ENCODE measurements at regions not wholly inside any gene's neighbourhood (a gene's known extent, or its start where the extent isn't known, plus 50 kb on each side); places are given as distances from the start of the nearest gene placed in this dataset.
A peak's percentile ranks its signal among the peaks of the same experiment; 100 is the strongest.

DNA sequence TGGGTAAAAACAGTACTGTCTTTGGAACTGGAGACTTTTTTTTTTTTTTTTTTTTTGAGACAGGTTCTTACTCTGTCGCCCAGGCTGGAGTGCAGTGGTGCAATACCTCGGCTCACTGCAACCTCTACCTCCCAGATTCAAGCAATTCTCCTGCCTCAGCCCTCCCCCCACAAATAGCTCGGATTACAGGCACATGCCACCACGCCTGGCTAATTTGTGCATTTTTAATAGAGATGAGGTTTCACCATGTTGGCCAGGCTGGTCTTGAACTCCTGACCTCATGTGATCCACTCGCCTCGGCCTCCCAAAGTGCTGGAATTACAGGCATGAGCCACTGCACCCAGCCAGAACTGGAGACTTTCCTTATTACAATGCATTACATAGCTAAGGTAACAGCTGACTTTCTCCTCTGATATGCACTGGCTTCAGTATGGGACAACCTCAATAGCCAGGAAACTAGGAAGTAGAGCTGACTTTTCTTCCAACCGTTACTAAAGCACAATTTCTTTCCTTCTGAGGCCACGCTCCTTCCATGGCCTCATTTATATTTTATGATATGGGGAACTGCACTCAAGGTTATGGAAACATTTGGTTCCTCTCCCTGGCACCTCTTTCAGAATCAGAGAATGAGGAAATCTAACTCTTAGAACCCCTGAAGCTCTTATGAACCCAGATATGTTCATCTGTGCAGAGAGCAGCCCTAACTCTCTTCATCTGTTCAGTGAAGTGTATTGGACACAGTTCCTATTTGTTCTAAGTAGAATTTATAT, 53.5 kb upstream of the FAM9B start:
- DNase-seq (ENCODE audit: low spot score), result no peak

DNA sequence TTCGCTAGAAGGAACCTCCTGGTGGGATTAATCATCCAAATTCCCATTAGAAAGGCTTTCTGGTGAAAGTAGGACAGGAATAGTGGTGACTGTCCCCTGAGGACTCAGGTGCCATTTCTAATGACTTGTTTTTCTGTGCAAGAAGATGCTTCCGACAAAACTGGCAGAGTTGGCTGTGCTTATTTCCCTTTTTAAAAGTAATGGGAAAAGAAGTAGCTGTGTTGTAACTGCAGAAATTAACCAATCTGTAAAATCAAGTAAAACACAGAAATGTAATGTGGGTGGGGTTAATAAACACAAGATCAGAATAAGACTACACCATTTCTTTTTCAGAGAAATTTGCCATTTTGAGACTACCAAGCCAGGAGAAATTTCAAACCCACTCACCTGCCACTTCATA, 55.0 kb upstream of the FAM9B start:
- no peak for DNase-seq (ENCODE audit: low spot score)

DNA sequence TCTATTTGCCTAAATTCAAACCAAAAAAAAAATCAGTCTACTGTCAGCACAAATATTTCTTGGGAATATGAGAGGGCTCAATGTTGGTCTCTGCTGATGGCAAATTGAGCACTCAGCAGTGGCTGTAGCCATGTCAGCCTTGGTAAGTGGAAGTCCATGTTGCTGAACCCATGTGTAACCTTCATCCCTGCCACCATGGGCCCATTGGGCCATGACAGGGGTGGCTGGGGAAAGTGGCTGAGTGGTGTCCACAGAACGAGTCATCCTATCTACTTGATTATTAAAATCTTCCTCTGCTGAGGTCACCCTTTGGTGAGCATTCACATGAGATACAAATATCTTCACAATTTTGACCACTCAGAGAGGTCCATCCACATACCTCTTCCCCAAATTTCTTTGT, 56.8 kb upstream of the FAM9B start:
- no peak for DNase-seq (ENCODE audit: low spot score)

DNA sequence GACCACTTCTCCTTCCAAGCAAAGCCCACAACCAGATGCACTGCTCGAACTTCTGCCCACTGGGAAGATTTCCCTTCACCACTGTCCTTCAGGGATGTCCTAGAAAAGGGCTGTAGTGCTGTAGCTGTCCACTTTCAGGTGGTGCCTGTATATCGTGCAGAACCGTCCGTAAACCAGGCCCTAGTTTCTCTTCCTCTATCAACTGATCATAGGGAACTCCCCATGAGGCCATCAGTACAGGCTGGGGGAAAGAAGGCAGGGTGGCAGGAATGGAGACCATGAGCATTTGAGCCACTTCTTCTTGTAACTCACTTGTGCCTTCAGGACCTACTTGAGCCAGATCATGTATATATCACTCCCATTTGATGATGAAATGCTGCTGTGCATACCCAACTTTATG, 57.3 kb upstream of the FAM9B start:
- DNase-seq (ENCODE audit: low spot score), result no peak

DNA sequence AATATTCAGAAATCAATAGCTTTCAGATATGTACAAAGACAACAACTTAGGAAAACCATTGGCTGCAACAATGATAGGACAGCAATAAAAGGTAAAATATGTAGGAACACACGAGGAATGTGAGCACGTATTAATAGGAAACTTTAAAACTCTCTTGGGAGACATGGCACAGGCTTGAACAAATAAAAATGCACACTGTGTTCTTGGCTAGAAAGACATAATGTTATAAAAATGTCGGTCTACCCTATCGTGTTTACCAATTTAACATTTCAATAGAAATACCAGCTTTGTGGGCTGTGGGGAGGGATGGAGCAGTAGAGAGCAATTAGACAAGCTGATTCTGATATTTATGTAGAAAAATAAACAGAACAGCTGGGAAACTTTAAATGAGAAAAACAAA, 69.0 kb upstream of the FAM9B start:
- DNase-seq (ENCODE audit: low spot score), result no peak

DNA sequence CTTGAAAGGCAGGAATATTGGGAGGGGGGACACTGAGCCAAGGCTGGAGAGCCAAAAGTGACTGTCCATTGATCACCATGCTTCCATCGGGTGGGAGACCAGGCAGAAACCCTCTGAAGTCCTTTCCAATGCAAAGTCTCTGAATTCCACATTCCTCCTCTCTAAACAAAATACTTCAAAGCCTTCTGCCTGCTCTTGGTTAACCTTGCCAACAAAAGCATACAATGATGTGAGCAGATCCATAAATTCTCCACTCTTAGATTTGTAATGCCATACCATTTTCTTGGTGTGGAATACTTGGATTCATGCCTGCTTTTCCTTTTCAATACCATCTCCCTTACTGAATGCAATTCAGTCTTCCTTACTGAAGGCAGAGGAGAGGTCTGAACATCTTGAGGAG, 74.1 kb upstream of the FAM9B start:
- no peak for DNase-seq (ENCODE audit: low spot score)

DNA sequence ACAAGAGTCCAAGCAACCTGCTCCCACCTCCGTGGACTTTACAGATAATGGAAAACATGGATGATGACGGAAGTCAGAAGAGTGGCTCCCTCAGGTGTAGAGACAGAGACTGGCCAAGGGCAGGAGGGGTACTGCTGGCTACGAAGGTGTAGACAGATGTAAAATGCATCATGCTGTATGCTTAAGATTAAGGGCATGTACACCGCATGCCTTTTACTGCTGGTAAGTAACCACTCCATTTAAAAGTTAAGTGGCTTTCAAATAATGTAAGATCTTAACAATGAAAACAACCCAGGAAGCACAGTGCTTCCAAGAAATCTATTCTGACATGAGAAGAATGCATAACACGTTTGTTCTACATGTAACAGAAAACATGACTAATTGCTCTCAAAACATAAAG, 76.9 kb upstream of the FAM9B start:
- DNase-seq (ENCODE audit: low spot score), result no peak

DNA sequence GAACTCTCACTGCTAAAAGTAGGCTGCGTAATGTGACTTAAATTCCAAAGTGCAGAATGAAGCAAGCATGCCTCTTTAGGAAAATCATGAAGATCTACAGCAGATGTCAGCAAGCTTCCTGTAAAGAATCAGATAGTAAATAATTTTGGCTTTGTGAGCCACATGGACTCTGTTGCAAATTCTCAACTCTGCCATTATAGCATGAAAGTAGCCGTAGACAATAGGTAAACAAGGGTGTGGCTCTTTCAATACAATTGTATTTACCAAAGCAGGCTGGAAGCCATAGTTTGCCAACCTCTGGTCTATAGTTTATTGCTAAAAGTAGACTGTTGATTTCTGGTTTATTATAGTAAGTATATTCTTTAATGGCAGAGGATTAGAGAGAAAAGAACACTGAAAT, 80.3 kb upstream of the FAM9B start:
- DNase-seq (ENCODE audit: low spot score), result no peak

DNA sequence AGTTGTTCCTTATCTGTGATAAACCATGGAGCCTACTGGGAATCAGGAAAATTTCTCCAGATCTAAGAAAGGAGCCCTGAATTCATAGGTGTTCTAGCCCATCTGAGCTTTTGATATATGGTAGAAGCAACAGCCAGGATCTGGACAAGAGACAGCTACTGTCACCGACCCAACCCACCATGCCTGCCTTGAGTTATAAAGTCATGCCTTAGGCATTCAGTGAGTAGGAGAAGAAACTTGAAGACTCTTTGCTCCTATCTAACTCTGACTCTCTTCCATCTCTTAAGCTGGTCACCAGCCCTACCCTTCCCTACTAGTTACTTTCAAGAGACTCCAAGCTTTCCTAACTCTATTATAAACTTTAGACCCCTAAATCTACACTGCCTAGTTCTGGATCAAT, 83.9 kb upstream of the FAM9B start:
- no peak for DNase-seq (ENCODE audit: low spot score)

DNA sequence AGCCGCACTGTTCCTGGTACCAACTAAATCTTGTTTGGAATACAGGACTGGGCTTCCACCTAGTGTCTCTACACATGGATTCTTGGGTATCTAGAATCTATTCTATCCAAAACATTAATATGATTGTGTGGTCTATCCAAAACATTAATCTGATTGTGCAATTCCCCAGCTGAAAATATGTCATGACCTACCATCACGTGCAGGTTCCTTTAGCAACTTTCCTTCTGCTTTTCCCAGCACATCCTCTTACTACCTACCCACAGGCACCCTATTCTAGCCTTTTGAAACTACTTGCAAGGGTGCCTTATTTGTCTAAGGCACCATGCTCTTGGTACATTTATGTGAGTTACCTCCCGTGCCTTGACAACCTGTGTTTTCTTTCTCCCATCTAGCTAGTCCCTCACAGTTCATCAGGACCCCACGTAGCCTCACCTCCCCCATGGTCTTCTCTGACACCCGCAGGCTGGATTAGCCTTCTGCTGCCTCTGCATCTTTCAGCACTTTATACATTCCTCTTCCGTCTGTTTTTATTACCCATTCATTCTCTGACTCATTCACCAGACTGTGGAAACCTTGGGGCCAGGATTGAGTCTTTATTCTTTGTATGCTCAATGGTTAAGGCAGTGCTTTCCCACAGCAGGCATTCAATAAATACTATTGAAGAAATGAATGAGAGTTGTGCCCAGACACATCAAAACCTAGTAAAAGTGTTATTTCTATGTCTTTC, 88.8 kb upstream of the FAM9B start:
- no peak for DNase-seq (ENCODE audit: low spot score)

DNA sequence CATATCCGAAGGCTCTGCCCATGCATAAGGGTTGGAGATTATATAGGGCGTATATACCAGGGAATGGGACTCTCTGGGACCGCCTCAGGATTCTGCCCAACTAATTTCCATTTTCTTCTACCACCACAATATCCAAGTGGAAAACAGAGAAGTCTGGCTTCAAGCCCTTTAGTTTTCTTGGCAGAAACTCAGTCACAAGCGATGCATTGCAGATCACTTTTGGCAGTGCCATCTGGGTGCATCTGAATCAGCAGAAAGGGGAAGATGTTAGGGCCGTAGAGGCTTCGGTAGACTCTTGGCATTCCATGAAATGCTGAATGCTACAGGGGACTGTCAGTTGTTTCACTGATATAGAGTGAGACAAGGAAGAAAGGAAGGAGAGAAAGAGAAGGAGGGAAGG, 94.1 kb upstream of the FAM9B start:
- no peak for DNase-seq (ENCODE audit: low spot score)

DNA sequence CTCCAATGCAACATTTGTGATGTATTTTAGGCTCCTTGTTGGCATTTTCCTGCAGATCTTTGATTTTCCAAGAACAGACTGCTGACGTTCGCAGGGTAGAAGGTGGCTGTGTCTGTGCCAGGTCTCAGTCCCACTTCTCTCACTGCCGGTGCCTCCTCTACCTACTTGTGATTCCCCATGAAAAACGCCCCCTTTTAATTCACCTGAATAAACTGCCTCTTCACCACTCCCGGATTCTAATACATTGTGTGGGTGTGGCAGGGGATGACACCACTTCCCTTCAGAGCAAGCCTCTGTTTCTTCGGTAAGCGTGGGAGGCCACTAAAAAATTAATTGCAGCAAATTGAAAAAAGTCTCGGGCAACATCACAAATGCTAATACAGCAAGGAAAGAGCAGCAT, 96.1 kb upstream of the FAM9B start:
- peak; percentile 69 for DNase-seq (ENCODE audit: low spot score)

DNA sequence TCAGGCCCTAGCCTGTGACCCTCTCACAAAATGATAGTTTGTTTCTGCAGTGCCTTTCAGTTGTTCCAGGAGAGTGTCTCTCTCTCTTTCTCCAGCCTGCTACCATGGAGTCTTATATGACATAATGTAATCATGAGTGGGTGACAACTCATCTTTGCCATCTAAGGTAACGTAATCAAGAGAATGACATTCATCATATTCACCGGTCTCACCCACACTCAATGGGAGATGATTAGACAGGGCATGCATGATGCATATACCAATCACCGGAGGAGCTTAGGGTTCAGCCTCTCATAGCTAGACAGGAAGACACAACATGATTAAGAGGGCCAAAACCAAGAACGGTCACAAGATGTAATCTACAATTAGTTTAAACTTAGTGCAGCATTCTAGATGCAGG, 97.1 kb upstream of the FAM9B start:
- peak; percentile 46 for DNase-seq (ENCODE audit: low spot score)

DNA sequence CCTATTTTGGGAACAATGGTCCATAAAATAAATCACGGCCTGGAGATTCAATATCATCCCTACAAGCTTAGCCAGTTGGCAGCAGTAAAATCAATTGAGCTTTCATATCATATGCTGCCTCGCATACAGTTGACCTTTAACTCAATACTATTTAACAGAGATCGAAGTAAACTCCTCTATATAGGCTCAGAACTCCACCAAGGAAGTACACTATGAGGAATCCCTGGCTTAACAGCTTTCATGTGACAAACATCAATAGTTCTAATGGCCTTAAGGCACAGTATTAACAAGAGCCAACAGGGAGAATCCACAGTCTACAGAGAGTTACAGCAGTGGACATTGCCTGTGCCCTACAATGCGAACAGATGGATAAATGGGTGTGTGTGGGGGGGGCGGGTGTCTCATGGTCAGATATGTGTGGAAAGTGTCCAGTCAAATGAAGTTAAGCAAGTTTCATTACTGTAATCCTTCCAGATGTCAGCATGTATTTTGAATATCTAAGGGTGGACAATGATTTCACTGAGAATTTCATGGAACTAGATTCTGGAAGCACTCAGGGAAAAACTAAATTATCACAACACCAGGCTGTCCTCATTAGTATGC, 98.2 kb upstream of the FAM9B start:
- no peak for DNase-seq (ENCODE audit: low spot score)

DNA sequence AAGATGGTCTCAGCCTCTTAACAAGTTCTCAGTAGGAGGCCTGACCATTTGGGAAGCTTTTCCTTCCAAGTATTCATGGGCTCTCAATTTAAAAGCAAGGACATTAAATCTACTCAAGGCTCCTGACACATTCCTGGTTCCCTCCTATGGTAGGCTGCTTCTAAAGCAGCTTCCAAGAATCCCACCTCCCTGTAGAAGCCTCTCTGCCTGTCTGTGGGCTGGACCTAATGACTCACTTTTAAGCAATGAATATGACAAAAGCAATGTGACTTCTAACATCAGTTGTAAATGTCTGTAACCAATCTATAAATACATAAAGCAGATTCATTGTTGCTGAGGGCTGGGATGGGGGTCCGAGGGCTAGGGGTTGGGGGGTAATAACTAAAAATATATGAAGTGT, 99.5 kb upstream of the FAM9B start:
- DNase-seq (ENCODE audit: low spot score), result no peak

DNA sequence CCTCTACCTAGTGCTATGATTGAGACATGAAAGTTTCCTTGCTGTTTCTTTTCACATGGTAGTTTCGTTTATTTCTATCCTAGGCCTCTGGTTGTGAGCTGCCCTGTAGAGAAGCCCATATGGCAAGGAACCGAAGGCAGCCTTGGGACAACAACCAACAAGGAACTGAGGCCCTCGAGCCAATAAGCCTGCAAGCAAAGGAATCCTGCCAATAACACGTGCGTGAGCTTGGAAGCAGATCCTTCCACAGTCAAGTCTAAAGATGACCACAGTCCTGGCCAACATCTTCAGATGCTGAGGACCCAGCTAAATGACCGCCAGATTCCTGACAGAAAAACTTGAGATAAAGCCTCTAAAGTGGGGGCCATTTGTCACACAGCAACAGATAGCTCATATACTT, 100.4 kb upstream of the FAM9B start:
- no peak for DNase-seq (ENCODE audit: low spot score)

DNA sequence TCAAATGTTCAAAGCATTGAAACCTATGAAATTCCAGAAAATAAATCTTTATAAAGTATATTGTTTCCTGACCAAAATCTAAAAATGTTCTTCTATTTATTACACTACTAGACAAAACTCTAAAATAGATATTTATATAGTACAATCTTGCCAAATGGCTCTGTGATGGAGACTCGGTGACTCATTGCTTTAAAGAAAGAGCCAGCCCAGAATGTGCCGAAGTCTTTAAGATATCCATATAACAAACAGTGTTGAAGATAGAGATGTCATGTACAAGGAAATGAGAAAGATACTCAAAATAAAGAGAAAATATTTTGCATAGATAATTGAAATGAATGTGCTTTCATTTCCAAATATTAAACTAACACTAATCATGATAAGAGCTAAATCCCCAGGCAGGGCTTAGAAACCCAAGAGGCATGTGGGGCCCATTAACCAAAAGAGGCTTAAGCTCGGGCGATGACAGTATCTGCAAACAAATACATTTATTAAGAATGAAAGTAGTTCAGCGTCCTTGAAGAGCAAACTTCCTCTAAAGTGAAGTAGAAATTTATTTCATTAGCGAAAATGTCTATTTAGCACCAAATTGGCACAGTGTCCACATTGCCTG, 102.1 kb upstream of the FAM9B start:
- no peak for DNase-seq (ENCODE audit: low spot score)

DNA sequence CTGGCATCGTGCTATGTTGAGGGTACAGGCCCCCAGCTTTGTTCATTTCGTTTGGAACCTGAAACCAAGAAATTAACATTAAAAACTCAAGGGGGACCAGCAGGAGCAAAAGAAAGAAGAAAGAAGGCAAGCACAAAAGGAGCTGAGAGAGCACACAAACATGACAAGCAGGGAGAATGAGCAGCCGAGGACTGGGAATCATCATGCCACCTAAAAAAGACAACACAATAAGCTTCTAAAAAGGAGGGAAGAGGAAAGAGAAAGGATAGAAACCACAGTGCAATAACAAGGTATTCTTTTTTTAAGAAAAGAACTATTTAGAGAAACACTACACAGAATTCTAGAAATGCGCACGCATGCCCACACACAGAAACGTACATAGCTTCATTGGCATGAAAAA, 103.2 kb upstream of the FAM9B start:
- no peak for DNase-seq (ENCODE audit: low spot score)

DNA sequence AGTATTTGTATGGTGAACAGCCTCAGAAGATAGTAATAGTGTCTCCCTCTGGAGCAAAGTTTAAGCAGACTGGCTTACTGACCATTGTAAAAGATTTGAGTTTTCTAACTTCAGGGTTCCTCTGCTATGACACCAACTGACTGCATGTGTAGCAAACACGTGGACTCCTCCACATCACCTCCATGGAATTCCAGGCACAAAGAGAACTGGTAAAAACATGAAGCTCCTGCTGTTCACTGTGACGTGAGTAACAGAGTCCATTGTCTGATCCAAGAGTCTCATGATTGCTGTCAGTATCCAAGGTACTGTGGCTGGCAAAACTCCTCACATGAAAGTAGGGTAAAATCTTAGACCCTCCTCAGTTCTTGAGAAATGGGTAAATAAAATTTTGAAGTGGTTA, 107.6 kb upstream of the FAM9B start:
- DNase-seq (ENCODE audit: low spot score), result no peak

DNA sequence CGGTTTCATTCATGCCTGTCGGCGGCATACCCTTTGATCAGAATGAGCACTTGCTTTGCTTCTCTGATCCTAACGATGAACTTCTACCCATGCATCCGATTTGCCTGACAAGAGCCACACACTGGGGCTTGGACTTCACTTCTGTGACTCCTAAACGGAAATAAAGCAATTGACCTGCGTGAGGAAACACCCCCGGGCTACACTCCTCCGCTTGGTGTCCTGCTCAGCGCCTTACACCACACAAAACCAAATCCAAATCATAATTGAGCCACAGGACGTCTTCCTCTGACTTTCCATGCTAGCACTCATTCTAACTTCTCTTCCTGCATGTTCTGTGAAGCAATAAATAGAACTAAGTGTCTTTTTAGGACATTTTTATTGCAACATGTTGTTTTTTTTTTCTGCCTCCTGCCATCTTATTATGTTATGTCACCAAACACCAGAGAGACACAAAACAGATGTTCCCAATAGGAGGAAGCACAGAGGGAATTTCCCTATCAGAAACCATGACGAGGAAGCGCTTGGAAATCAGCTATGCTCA, 110.8 kb upstream of the FAM9B start:
- no peak for DNase-seq (ENCODE audit: low spot score)

DNA sequence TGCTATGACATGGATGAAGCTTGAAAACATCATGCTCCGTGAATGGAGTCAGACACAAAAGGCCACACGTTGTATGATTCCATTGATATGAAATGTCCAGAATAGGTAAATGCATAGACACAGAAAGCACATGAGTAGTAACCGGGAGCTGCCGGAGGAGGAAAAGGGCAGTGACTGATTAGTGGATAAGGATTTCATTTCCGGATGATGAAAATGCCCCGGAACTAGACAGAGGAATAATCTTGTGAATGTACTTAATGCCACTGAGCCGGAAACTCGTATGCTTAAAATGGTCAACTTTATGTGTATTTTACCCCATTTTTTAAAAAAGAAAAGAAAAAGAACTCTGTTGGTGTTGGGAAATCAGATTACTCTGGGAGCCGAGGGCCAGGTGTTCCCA, 112.7 kb upstream of the FAM9B start:
- no peak for DNase-seq (ENCODE audit: low spot score)

DNA sequence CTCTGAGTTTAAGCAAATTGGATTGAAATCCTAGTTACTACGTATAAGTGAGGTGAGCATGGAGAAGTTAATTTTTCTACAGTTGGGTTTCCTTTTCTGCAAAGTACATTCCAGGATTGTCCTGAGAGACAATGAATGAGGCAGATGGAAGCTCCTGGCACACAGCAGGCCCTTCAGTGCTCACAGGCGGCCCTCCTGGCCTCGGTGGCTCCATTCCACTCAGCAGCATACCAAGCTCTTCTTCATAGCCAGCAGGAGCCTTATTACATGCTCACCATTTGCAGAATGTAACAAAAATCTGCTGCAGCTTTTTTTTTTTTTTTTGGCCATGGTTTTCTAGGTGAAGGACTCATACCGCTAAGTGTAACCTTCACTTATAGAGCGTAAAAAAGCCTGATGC, 113.2 kb upstream of the FAM9B start:
- DNase-seq (ENCODE audit: low spot score), result no peak

DNA sequence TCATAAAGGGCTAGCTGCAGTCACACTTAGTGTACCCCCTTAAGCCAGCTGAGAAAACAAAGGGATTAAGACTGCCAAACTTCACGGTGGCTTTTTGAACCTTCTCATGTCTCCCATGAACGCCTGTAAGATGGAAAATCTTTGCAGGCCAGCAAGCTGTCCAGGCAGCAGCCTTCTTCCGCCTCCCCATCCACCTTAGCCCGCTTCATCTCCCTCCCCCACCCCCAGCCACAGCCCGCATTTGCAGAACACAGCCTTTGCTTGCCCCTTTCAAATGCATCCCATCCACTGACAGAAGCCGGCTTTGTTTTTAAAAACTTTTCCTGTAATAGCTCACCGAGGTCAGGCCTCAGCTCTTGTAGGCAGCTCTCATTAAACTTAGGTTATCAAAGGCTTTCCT, 113.8 kb upstream of the FAM9B start:
- no peak for DNase-seq (ENCODE audit: low spot score)

Measured in putamen (tissue), 1 donor.